ENCODE measurements at regions not wholly inside any gene's neighbourhood (a gene's known extent, or its start where the extent isn't known, plus 50 kb on each side); places are given as distances from the start of the nearest gene placed in this dataset.

- no peak overlapping the region for H3K9ac ChIP-seq (ENCODE audit: low read depth in 1 of 2, low read length in 2 of 2)
- WGBS, result 43% methylated on average over 2 of the region's 2 CpGs
- H3K36me3 ChIP-seq (ENCODE audit: control insufficient read depth in 4 of 4, insufficient read depth in 3 of 4, low read depth in 1 of 4, low read length in 3 of 4), result no peaks in the 10 kb centered on the region
- H3K27ac ChIP-seq (ENCODE audit: low read depth in 1 of 2, low read length in 2 of 2), result no peak overlapping the region
- DNase-seq (ENCODE audit: low spot score), result no peak
- H3K27me3 ChIP-seq (ENCODE audit: control insufficient read depth in 4 of 4, insufficient read depth in 4 of 4, low read length in 3 of 4), result peaks cover 0 to 6% (median 3%) of the 10 kb centered on the region in 4 donors
- H3K4me3 ChIP-seq (ENCODE audit: low read depth in 1 of 3, low read length in 3 of 3), result no peak overlapping the region
- no peak for TF ChIP-seq FOXA1 (IDR thresholded peaks at IDR 0.05)
- TF ChIP-seq NR2F2 (IDR thresholded peaks at IDR 0.05), result no peak
- TF ChIP-seq HNF4A (conservative IDR thresholded peaks at IDR 0.05), result no peak
- no peak for TF ChIP-seq GABPA (IDR thresholded peaks at IDR 0.05 in 1 of 2, conservative IDR thresholded peaks at IDR 0.05 in 1 of 2)
- no peak for TF ChIP-seq ATF3 (IDR thresholded peaks at IDR 0.05)
- TF ChIP-seq FOXA2 (IDR thresholded peaks at IDR 0.05), result no peak
- TF ChIP-seq YY1 (IDR thresholded peaks at IDR 0.05), result no peak
- no peak for TF ChIP-seq RXRA (IDR thresholded peaks at IDR 0.05)
- no peak for TF ChIP-seq CTCF (IDR thresholded peaks at IDR 0.05; ENCODE audit: low read depth, low read length, missing input control)
- no peak for TF ChIP-seq HNF4G (IDR thresholded peaks at IDR 0.05)
- no peak for TF ChIP-seq TAF1 (conservative IDR thresholded peaks at IDR 0.05)
- no peak for TF ChIP-seq ZBTB33 (IDR thresholded peaks at IDR 0.05)
- H3K9me3 ChIP-seq (ENCODE audit: control insufficient read depth in 4 of 4, low read length in 3 of 4), result peaks cover 0 to 2% (median 0%) of the 10 kb centered on the region in 4 donors
- H3K4me1 ChIP-seq (ENCODE audit: control insufficient read depth in 4 of 4, insufficient read depth in 4 of 4, low read length in 3 of 4), result no peaks in the 10 kb centered on the region
Measured at GRCh38 chr17:27078296-27078695, 215.6 kb upstream of the WSB1 start.

- no peak overlapping the region for H3K9ac ChIP-seq (ENCODE audit: low read depth in 1 of 2, low read length in 2 of 2)
- WGBS, result 46% methylated on average over 7 of the region's 7 CpGs
- H3K4me3 ChIP-seq (ENCODE audit: low read depth in 1 of 3, low read length in 3 of 3), result no peak overlapping the region
- H3K36me3 ChIP-seq (ENCODE audit: control insufficient read depth in 4 of 4, insufficient read depth in 3 of 4, low read depth in 1 of 4, low read length in 3 of 4), result no peaks in the 10 kb centered on the region
- H3K27ac ChIP-seq (ENCODE audit: low read depth in 1 of 2, low read length in 2 of 2), result no peak overlapping the region
- no peaks in the 10 kb centered on the region for H3K4me1 ChIP-seq (ENCODE audit: control insufficient read depth in 4 of 4, insufficient read depth in 4 of 4, low read length in 3 of 4)
- TF ChIP-seq HNF4G (IDR thresholded peaks at IDR 0.05), result no peak
- TF ChIP-seq HNF4A (conservative IDR thresholded peaks at IDR 0.05), result no peak
- TF ChIP-seq CTCF (IDR thresholded peaks at IDR 0.05; ENCODE audit: low read depth, low read length, missing input control), result no peak
- no peak for TF ChIP-seq RXRA (IDR thresholded peaks at IDR 0.05)
- TF ChIP-seq JUND (IDR thresholded peaks at IDR 0.05), result no peak
- no peak for TF ChIP-seq FOXA2 (IDR thresholded peaks at IDR 0.05)
- no peak for TF ChIP-seq GABPA (IDR thresholded peaks at IDR 0.05 in 1 of 2, conservative IDR thresholded peaks at IDR 0.05 in 1 of 2)
- no peak for TF ChIP-seq RAD21 (IDR thresholded peaks at IDR 0.05)
- no peak for TF ChIP-seq ZBTB33 (IDR thresholded peaks at IDR 0.05)
- TF ChIP-seq ATF3 (IDR thresholded peaks at IDR 0.05), result no peak
- TF ChIP-seq SP1 (IDR thresholded peaks at IDR 0.05), result no peak
- no peak for TF ChIP-seq MAX (IDR thresholded peaks at IDR 0.05)
- no peak for TF ChIP-seq YY1 (IDR thresholded peaks at IDR 0.05)
- TF ChIP-seq REST (IDR thresholded peaks at IDR 0.05), result no peak
- no peak for TF ChIP-seq NR2F2 (IDR thresholded peaks at IDR 0.05)
- no peak for TF ChIP-seq FOXA1 (IDR thresholded peaks at IDR 0.05)
- TF ChIP-seq EGR1 (IDR thresholded peaks at IDR 0.05; ENCODE audit: low read depth in 2 of 2), result no peak
- TF ChIP-seq TAF1 (conservative IDR thresholded peaks at IDR 0.05), result no peak
- peaks cover 0 to 2% (median 0%) of the 10 kb centered on the region in 4 donors for H3K9me3 ChIP-seq (ENCODE audit: control insufficient read depth in 4 of 4, low read length in 3 of 4)
- peaks cover 0 to 8% (median 3%) of the 10 kb centered on the region in 4 donors for H3K27me3 ChIP-seq (ENCODE audit: control insufficient read depth in 4 of 4, insufficient read depth in 4 of 4, low read length in 3 of 4)
- DNase-seq (ENCODE audit: low spot score), result no peak
Measured at GRCh38 chr17:27079660-27080059, 214.3 kb upstream of the WSB1 start.

Data from liver (tissue), 8 donors.